Non-pigmented ciliary epithelial cell (primary cell): ENCODE measurements at regions not wholly inside any gene's neighbourhood (a gene's known extent, or its start where the extent isn't known, plus 50 kb on each side); places are given as distances from the start of the nearest gene placed in this dataset.

ENCODE experiments used
- DNase-seq: peaks from one replicate; pipeline ENCODE4 v3.0.0-alpha.2; 2010; ENCODE audit warnings: low read depth

- DNase-seq: no peak
Measured at GRCh38 chr12:116483959-116484750, 75.0 kb upstream of the MAP1LC3B2 start.

- DNase-seq: no peak
Measured at GRCh38 chr12:116484807-116485206, 74.4 kb upstream of the MAP1LC3B2 start.

- no peak for DNase-seq
Measured at GRCh38 chr12:116489116-116489515, 70.1 kb upstream of the MAP1LC3B2 start.

GRCh38 chr12:116490471-116490870, 68.7 kb upstream of the MAP1LC3B2 start:
- no peak for DNase-seq

GRCh38 chr12:116492703-116493324, 66.4 kb upstream of the MAP1LC3B2 start:
- no peak for DNase-seq

GRCh38 chr12:116495260-116495659, 63.9 kb upstream of the MAP1LC3B2 start:
- DNase-seq: no peak

- no peak for DNase-seq
Measured at GRCh38 chr12:116497051-116497591, 62.1 kb upstream of the MAP1LC3B2 start.

GRCh38 chr12:116498471-116498870, 60.7 kb upstream of the MAP1LC3B2 start:
- no peak for DNase-seq

GRCh38 chr12:116502141-116502725, 56.9 kb upstream of the MAP1LC3B2 start:
- no peak for DNase-seq

GRCh38 chr12:116502989-116503496, 56.1 kb upstream of the MAP1LC3B2 start:
- DNase-seq: no peak

- DNase-seq: no peak
Measured at GRCh38 chr12:116504438-116504837, 54.7 kb upstream of the MAP1LC3B2 start.

- DNase-seq: no peak
Measured at GRCh38 chr12:116506697-116507064, 52.5 kb upstream of the MAP1LC3B2 start.

- no peak for DNase-seq
Measured at GRCh38 chr12:116508145-116509121, 50.7 kb upstream of the MAP1LC3B2 start.
